B cell (primary cell): ENCODE measurements at regions not wholly inside any gene's neighbourhood (a gene's known extent, or its start where the extent isn't known, plus 50 kb on each side); places are given as distances from the start of the nearest gene placed in this dataset.

ENCODE experiments used
- ATAC-seq: fragments of 200-7000 bp; cut with Tn5 transposase; one replicate; pipeline ENCODE4 v1.10.0; 2021; ENCODE audit warnings: low read depth, mild to moderate bottlenecking, moderate number of reproducible peaks, moderate library complexity
- CTCF ChIA-PET: fragments of 350-600 bp; sonication (Branson Sonifier 250); formaldehyde crosslinking; loops from one replicate; lab custom pipeline; 2021; ENCODE audit warnings: antibody characterized with exemption, inconsistent platforms; lab: Charles Lee
- POLR2A ChIA-PET: fragments of 350-600 bp; sonication (Branson Sonifier 250); formaldehyde crosslinking; loops from one replicate; lab custom pipeline; 2021; ENCODE audit warnings: antibody characterized with exemption; lab: Charles Lee
- DNase-seq: peaks from one replicate; pipeline ENCODE4 v3.0.0; 2013
- H2AFZ ChIP-seq: 2 replicates; pipeline ENCODE4 v1.6.1; 2012; ENCODE audit warnings: mild to moderate bottlenecking, low read depth, low read length; ENCODE audit not compliant: insufficient read depth, poor library complexity, severe bottlenecking
- H3K27ac ChIP-seq, 2 donors: 1 replicate in 1 of 2; 2 replicates in 1 of 2; pipeline ENCODE4 v1.5.1; 2012 to 2013; ENCODE audit warnings: low read length in 2 of 2, mild to moderate bottlenecking in 2 of 2, moderate library complexity in 1 of 2
- H3K27me3 ChIP-seq, 4 experiments: fragments of 200-600 bp in 1 of 4; sonication (generic) in 1 of 4; replicated peaks in 1 of 4; 1 replicate in 2 of 4; 2 replicates in 2 of 4; pipeline versions ENCODE4 v1.6.1 to v1.7.0; 2013 to 2016; ENCODE audit warnings: low read length in 3 of 4, mild to moderate bottlenecking in 2 of 4, mixed read lengths in 1 of 4, moderate library complexity in 1 of 4; ENCODE audit not compliant: insufficient read depth in 4 of 4, control insufficient read depth in 3 of 4; ENCODE audit errors: control extremely low read depth in 1 of 4
- H3K36me3 ChIP-seq, 2 experiments: replicated peaks in 1 of 2; 1 replicate in 1 of 2; 2 replicates in 1 of 2; pipeline versions ENCODE4 v1.6.1 to v1.7.1; 2013; ENCODE audit warnings: low read length in 1 of 2; ENCODE audit not compliant: insufficient read depth in 2 of 2, control insufficient read depth in 1 of 2; ENCODE audit errors: control extremely low read depth in 1 of 2, extremely low read depth in 1 of 2
- H3K4me1 ChIP-seq, 2 donors: fragments of 200-600 bp in 1 of 2; sonication (generic) in 1 of 2; 1 replicate in 1 of 2; 2 replicates in 1 of 2; pipeline versions ENCODE4 v1.5.1 to v1.6.1; 2013 to 2017; ENCODE audit warnings: low read length in 2 of 2; ENCODE audit not compliant: control insufficient read depth in 2 of 2, insufficient read depth in 2 of 2
- H3K4me2 ChIP-seq: replicated peaks from 2 replicates; pipeline ENCODE3; 2012; ENCODE audit warnings: mild to moderate bottlenecking, low read depth, low read length; ENCODE audit not compliant: poor library complexity, severe bottlenecking
- H3K4me3 ChIP-seq, 5 experiments: fragments of 200-600 bp in 1 of 5; sonication (generic) in 1 of 5; 1 replicate in 3 of 5; 2 replicates in 2 of 5; pipeline versions ENCODE4 v1.5.1 to v1.7.0; 2011 to 2016; ENCODE audit warnings: low read length in 4 of 5, mild to moderate bottlenecking in 4 of 5, low read depth in 2 of 5, control low read depth in 1 of 5, moderate library complexity in 1 of 5; ENCODE audit not compliant: insufficient read depth in 1 of 5; ENCODE audit errors: control extremely low read depth in 1 of 5, extremely low read depth in 1 of 5
- H3K79me2 ChIP-seq: fragments of 200-600 bp; sonication (generic); one replicate; pipeline ENCODE4 v1.6.0; 2016; ENCODE audit warnings: low read length; ENCODE audit not compliant: control insufficient read depth, insufficient read depth
- H3K9ac ChIP-seq: fragments of 200-600 bp; sonication (generic); 2 replicates; pipeline ENCODE4 v1.6.1; 2017; ENCODE audit warnings: mild to moderate bottlenecking, low read length, moderate library complexity
- H3K9me3 ChIP-seq, 3 donors: one replicate each; pipeline versions ENCODE4 v1.6.1 to v1.7.1; 2013; ENCODE audit warnings: low read length in 2 of 3; ENCODE audit not compliant: control insufficient read depth in 2 of 3, insufficient read depth in 1 of 3; ENCODE audit errors: control extremely low read depth in 1 of 3
- H4K20me1 ChIP-seq: 2 replicates; pipeline ENCODE4 v1.6.0; 2012; ENCODE audit warnings: mild to moderate bottlenecking, low read length; ENCODE audit not compliant: insufficient read depth, control insufficient read depth, poor library complexity, severe bottlenecking
- H3K27ac Mint-ChIP-seq: one replicate; pipeline ENCODE4 v1.8.0; 2021; ENCODE audit warnings: mixed read lengths
- H3K27me3 Mint-ChIP-seq: one replicate; pipeline ENCODE4 v1.8.0; 2021; ENCODE audit warnings: mixed read lengths
- H3K4me1 Mint-ChIP-seq: one replicate; pipeline ENCODE4 v1.8.0; 2021; ENCODE audit warnings: mixed read lengths
- H3K4me3 Mint-ChIP-seq: one replicate; pipeline ENCODE4 v1.8.0; 2021; ENCODE audit warnings: mixed read lengths
- H3K9me3 Mint-ChIP-seq: one replicate; pipeline ENCODE4 v1.8.0; 2022; ENCODE audit warnings: mixed read lengths; ENCODE audit not compliant: insufficient read depth
- EZH2 ChIP-seq: IDR thresholded peaks from 2 replicates; pipeline ENCODE4 v1.6.1; 2012; ENCODE audit warnings: borderline replicate concordance, low read depth, mild to moderate bottlenecking, moderate library complexity, low read length; ENCODE audit not compliant: insufficient read depth, poor library complexity, severe bottlenecking
- WGBS: methylation state at CpG from one replicate; pipeline ENCODE4 v1.1.5; 2013; ENCODE audit warnings: missing lambda C conversion rate; ENCODE audit not compliant: insufficient coverage; 5-methylcytosine and 5-hydroxymethylcytosine counted together
- intact Hi-C: fragments of 100-400 bp; cut with micrococcal nuclease; formaldehyde crosslinking; loops from one replicate; pipeline ENCODE4 v1.10.0; 2022
- TF ChIP-seq, protein P1 (sequence below): fragments of 200-600 bp; IDR thresholded peaks from one replicate; pipeline ENCODE4 v1.8.0; 2022; ENCODE audit warnings: antibody characterized with exemption, mild to moderate bottlenecking

DNA sequence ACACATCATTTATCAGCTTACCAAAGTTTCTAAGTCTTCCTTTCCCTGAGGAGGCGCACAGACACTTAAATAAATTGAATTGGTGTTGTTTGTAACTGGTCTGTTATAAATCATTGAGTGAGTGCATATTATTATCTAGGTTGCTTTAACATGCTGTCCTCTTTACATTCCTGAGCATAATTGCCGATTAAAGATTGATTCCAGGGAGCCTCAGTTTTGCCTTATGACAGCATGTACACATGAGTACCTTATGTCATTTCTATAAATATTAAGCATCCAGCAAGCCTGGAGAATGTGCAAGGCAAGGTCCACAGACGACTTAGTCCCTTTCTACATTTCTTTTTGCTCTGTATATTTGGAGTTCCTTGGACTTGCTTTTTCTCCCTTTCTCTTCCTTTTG is 177.9 kb upstream of the STEAP4 start:
- Histone ChIP-seq H3K79me2 (no peaks in the 10 kb centered on the region), H3K9me3 (no peaks in the 10 kb centered on the region), H3K27me3 (no peaks in the 10 kb centered on the region), H3K4me2 (no peak overlapping the region), H4K20me1 (no peaks in the 10 kb centered on the region), H3K4me1 (no peaks in the 10 kb centered on the region), H2AFZ (no peak overlapping the region), H3K9ac (no peak overlapping the region), H3K36me3 (no peaks in the 10 kb centered on the region), H3K4me3 (no peak overlapping the region), H3K27ac (no peak overlapping the region)
- no peak overlapping the region for H3K27ac Mint-ChIP-seq
- no peaks in the 10 kb centered on the region for H3K27me3 Mint-ChIP-seq
- CTCF ChIA-PET = no interaction called here
- DNase-seq (no peak), ATAC-seq (no peak)
- intact Hi-C loops = no loop called here
- H3K9me3 Mint-ChIP-seq = no peaks in the 10 kb centered on the region
- no peaks in the 10 kb centered on the region for H3K4me1 Mint-ChIP-seq
- POLR2A ChIA-PET = no interaction called here
- no CpG with 5 or more reads among the region's 3 CpGs for WGBS
- TF ChIP-seq, protein P1, sequence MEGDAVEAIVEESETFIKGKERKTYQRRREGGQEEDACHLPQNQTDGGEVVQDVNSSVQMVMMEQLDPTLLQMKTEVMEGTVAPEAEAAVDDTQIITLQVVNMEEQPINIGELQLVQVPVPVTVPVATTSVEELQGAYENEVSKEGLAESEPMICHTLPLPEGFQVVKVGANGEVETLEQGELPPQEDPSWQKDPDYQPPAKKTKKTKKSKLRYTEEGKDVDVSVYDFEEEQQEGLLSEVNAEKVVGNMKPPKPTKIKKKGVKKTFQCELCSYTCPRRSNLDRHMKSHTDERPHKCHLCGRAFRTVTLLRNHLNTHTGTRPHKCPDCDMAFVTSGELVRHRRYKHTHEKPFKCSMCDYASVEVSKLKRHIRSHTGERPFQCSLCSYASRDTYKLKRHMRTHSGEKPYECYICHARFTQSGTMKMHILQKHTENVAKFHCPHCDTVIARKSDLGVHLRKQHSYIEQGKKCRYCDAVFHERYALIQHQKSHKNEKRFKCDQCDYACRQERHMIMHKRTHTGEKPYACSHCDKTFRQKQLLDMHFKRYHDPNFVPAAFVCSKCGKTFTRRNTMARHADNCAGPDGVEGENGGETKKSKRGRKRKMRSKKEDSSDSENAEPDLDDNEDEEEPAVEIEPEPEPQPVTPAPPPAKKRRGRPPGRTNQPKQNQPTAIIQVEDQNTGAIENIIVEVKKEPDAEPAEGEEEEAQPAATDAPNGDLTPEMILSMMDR = no peak
- no peak for TF ChIP-seq EZH2
- H3K4me3 Mint-ChIP-seq = no peak overlapping the region

DNA sequence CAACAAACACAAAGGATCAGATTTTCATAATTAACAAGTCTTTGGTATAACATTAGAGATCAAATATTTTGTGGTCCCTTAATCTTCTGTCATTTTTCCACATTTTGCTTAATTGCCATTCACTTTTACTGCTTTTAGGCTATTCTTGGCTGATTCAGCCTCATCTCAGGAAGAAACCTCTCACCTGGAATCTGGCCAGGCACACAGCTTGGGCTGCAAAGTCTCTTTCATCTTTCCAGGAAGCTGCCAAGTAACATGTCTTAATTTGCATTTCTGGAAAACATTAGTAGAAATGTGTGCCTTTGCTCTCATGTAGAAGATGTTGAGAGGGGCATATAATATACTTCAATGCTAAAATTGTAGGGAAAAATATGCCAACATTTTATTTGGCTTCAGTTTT is 174.2 kb upstream of the STEAP4 start:
- no peaks in the 10 kb centered on the region for H3K4me1 ChIP-seq
- H3K9me3 ChIP-seq = no peaks in the 10 kb centered on the region
- H3K27me3 ChIP-seq = no peaks in the 10 kb centered on the region
- H3K79me2 ChIP-seq = no peaks in the 10 kb centered on the region
- no peak for ATAC-seq
- DNase-seq = no peak
- no peak overlapping the region for H3K4me2 ChIP-seq
- H3K36me3 ChIP-seq = no peaks in the 10 kb centered on the region
- no peak overlapping the region for H3K4me3 ChIP-seq
- CTCF ChIA-PET = no interaction called here
- H2AFZ ChIP-seq = no peak overlapping the region
- no peak for TF ChIP-seq EZH2
- TF ChIP-seq, protein P1 = no peak
- H3K27ac Mint-ChIP-seq = no peak overlapping the region
- H3K4me1 Mint-ChIP-seq = no peaks in the 10 kb centered on the region
- H3K9ac ChIP-seq = no peak overlapping the region
- no peak overlapping the region for H3K4me3 Mint-ChIP-seq
- no peaks in the 10 kb centered on the region for H4K20me1 ChIP-seq
- intact Hi-C loops = no loop called here
- no peak overlapping the region for H3K27ac ChIP-seq
- H3K9me3 Mint-ChIP-seq = no peaks in the 10 kb centered on the region
- no peaks in the 10 kb centered on the region for H3K27me3 Mint-ChIP-seq
- POLR2A ChIA-PET = no interaction called here
